ENCODE measurements at regions not wholly inside any gene's neighbourhood (a gene's known extent, or its start where the extent isn't known, plus 50 kb on each side); places are given as distances from the start of the nearest gene placed in this dataset.

DNA sequence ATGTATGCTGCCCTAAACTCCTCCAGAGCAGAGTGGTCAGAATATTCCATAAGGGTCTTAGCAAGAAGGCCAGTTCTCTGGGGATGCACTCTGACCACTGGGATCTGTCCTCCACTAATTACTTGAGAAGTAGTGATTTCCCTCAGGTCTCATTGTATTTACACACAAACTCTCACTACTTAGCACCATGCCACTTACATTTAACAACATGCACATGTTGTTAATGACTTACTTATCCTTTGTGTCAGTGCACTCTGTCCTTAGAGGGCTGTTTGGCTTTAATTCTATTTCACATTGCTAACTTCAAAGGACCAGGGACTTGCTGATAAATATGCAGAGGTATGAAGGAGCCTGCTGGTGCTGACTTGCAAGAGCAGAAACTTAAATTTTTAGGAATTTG, 1415.5 kb upstream of the ACVR2A start:
- no peaks in the 10 kb centered on the region for H3K4me1 ChIP-seq (ENCODE audit: insufficient read depth, low read length)
- DNase-seq: no peak
- H3K27ac ChIP-seq (ENCODE audit: low read depth in 1 of 2, low read length in 2 of 2): no peak overlapping the region
- TF ChIP-seq, protein P1, sequence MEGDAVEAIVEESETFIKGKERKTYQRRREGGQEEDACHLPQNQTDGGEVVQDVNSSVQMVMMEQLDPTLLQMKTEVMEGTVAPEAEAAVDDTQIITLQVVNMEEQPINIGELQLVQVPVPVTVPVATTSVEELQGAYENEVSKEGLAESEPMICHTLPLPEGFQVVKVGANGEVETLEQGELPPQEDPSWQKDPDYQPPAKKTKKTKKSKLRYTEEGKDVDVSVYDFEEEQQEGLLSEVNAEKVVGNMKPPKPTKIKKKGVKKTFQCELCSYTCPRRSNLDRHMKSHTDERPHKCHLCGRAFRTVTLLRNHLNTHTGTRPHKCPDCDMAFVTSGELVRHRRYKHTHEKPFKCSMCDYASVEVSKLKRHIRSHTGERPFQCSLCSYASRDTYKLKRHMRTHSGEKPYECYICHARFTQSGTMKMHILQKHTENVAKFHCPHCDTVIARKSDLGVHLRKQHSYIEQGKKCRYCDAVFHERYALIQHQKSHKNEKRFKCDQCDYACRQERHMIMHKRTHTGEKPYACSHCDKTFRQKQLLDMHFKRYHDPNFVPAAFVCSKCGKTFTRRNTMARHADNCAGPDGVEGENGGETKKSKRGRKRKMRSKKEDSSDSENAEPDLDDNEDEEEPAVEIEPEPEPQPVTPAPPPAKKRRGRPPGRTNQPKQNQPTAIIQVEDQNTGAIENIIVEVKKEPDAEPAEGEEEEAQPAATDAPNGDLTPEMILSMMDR (IDR thresholded peaks at IDR 0.05): no peak
- Mint-ChIP-seq H3K27me3 (no peaks in the 10 kb centered on the region), H3K4me1 (ENCODE audit: low read depth) (no peaks in the 10 kb centered on the region), H3K4me3 (no peak overlapping the region), H3K36me3 (ENCODE audit: low read depth) (no peaks in the 10 kb centered on the region), H3K9me3 (peaks cover 2% of the 10 kb centered on the region), H3K27ac (no peak overlapping the region)
- H3K9me3 ChIP-seq (ENCODE audit: control insufficient read depth in 1 of 2, insufficient read depth in 1 of 2, low read length in 2 of 2): peaks cover 0 to 3% of the 10 kb centered on the region in 2 experiments
- CTCF ChIA-PET: no interaction called here
- POLR2A ChIA-PET: no interaction called here
- no peaks in the 10 kb centered on the region for H3K36me3 ChIP-seq (ENCODE audit: insufficient read depth, low read length)
- intact Hi-C loops (cut with DNase I, micrococcal nuclease): no loop called here
- H3K27me3 ChIP-seq (ENCODE audit: control insufficient read depth in 1 of 2, insufficient read depth in 2 of 2, low read length in 2 of 2): no peaks in the 10 kb centered on the region
- ATAC-seq (ENCODE audit: poor library complexity): no peak
- no peak overlapping the region for H3K4me3 ChIP-seq (ENCODE audit: low read length)

DNA sequence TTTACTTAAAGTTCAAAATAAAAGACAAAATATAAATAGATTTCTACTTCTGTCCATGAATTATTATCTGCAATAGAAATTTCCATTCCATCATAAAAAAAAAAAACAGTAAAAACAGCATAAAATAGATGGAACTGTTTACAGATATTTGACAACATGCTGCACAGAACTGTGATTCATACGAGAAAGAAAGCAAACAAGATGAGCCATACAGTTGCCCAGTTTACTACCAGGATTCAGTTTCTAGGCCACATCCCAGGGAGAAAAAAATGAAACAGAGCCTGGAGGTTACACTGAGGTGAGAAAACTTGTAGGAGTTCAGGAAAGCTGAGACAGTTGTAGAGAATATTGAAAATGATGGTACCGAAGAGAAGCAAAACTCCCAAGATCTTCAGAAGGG, 1426.9 kb upstream of the ACVR2A start:
- ChIA-PET CTCF (no interaction called here), POLR2A (no interaction called here)
- Histone ChIP-seq H3K4me3 (ENCODE audit: low read length) (no peak overlapping the region), H3K4me1 (ENCODE audit: insufficient read depth, low read length) (no peaks in the 10 kb centered on the region), H3K27me3 (ENCODE audit: control insufficient read depth in 1 of 2, insufficient read depth in 2 of 2, low read length in 2 of 2) (no peaks in the 10 kb centered on the region), H3K9me3 (ENCODE audit: control insufficient read depth in 1 of 2, insufficient read depth in 1 of 2, low read length in 2 of 2) (peaks cover 0 to 13% of the 10 kb centered on the region in 2 experiments), H3K36me3 (ENCODE audit: insufficient read depth, low read length) (no peaks in the 10 kb centered on the region), H3K27ac (ENCODE audit: low read depth in 1 of 2, low read length in 2 of 2) (no peak overlapping the region)
- H3K36me3 Mint-ChIP-seq (ENCODE audit: low read depth): no peaks in the 10 kb centered on the region
- no peaks in the 10 kb centered on the region for H3K4me1 Mint-ChIP-seq (ENCODE audit: low read depth)
- no peak for ATAC-seq (ENCODE audit: poor library complexity)
- intact Hi-C loops (cut with DNase I, micrococcal nuclease): no loop called here
- H3K4me3 Mint-ChIP-seq: no peak overlapping the region
- H3K27ac Mint-ChIP-seq: no peak overlapping the region
- no peaks in the 10 kb centered on the region for H3K9me3 Mint-ChIP-seq
- DNase-seq: no peak
- TF ChIP-seq, protein P1 (IDR thresholded peaks at IDR 0.05): no peak
- no peaks in the 10 kb centered on the region for H3K27me3 Mint-ChIP-seq

DNA sequence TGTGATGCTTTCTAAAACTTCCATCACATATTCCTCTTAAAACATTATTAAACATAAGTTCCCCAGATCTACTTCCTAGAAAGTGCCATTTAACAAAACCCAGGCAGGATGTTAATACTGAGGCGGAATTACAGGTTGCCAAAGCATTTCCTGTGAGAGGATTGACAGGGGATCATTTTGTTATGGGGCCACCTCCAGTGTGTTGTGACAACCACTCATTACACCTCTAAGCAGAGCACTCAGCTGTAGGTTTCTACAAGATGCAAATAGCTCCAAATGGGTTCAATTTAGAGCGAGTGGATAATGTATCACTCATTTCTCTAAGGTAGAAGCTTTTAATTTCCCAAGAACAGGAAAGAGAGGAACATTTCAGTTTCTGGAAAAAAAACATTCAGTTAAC, 1429.5 kb upstream of the ACVR2A start:
- Mint-ChIP-seq H3K4me3 (no peak overlapping the region), H3K9me3 (no peaks in the 10 kb centered on the region), H3K27ac (no peak overlapping the region), H3K4me1 (ENCODE audit: low read depth) (no peaks in the 10 kb centered on the region), H3K27me3 (no peaks in the 10 kb centered on the region), H3K36me3 (ENCODE audit: low read depth) (no peaks in the 10 kb centered on the region)
- intact Hi-C loops (cut with DNase I, micrococcal nuclease): no loop called here
- no peaks in the 10 kb centered on the region for H3K4me1 ChIP-seq (ENCODE audit: insufficient read depth, low read length)
- H3K9me3 ChIP-seq (ENCODE audit: control insufficient read depth in 1 of 2, insufficient read depth in 1 of 2, low read length in 2 of 2): peaks cover 0 to 10% of the 10 kb centered on the region in 2 experiments
- TF ChIP-seq, protein P1 (IDR thresholded peaks at IDR 0.05): no peak
- no peak for DNase-seq
- POLR2A ChIA-PET: no interaction called here
- CTCF ChIA-PET: no interaction called here
- H3K27me3 ChIP-seq (ENCODE audit: control insufficient read depth in 1 of 2, insufficient read depth in 2 of 2, low read length in 2 of 2): no peaks in the 10 kb centered on the region
- no peaks in the 10 kb centered on the region for H3K36me3 ChIP-seq (ENCODE audit: insufficient read depth, low read length)
- no peak overlapping the region for H3K4me3 ChIP-seq (ENCODE audit: low read length)
- no peak overlapping the region for H3K27ac ChIP-seq (ENCODE audit: low read depth in 1 of 2, low read length in 2 of 2)
- no peak for ATAC-seq (ENCODE audit: poor library complexity)
